ENCODE measurements at regions not wholly inside any gene's neighbourhood (a gene's known extent, or its start where the extent isn't known, plus 50 kb on each side); places are given as distances from the start of the nearest gene placed in this dataset.
A peak's percentile ranks its signal among the peaks of the same experiment; 100 is the strongest.

DNA sequence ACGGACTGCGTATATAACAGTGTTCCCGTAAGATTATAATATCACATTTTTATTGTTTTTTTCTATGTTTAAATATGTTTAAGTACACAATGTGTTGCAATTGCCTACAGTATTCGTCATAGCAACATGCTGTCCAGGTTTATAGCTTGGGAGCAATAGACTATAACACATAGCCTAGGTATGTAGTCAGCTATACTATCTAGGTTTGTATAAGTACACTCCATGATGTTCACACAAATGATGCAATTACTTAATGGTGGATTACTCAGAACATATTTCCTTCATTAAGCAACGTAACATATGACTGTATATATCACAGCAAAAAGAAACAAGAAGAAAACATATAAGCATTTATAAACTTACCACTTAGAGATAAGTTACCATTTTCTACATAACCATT lies 160.0 kb downstream of the CBLN1 start:
- TF ChIP-seq POLR2AphosphoS5 (IDR thresholded peaks at IDR 0.05) = no peak
- TF ChIP-seq, protein P1, sequence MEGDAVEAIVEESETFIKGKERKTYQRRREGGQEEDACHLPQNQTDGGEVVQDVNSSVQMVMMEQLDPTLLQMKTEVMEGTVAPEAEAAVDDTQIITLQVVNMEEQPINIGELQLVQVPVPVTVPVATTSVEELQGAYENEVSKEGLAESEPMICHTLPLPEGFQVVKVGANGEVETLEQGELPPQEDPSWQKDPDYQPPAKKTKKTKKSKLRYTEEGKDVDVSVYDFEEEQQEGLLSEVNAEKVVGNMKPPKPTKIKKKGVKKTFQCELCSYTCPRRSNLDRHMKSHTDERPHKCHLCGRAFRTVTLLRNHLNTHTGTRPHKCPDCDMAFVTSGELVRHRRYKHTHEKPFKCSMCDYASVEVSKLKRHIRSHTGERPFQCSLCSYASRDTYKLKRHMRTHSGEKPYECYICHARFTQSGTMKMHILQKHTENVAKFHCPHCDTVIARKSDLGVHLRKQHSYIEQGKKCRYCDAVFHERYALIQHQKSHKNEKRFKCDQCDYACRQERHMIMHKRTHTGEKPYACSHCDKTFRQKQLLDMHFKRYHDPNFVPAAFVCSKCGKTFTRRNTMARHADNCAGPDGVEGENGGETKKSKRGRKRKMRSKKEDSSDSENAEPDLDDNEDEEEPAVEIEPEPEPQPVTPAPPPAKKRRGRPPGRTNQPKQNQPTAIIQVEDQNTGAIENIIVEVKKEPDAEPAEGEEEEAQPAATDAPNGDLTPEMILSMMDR (IDR thresholded peaks at IDR 0.05) = no peak
- Histone ChIP-seq H3K36me3 (no peaks in the 10 kb centered on the region), H3K27ac (no peak overlapping the region), H3K27me3 (no peaks in the 10 kb centered on the region), H3K4me3 (no peak overlapping the region), H3K4me1 (no peaks in the 10 kb centered on the region), H3K9me3 (no peaks in the 10 kb centered on the region)
- intact Hi-C loops (cut with DNase I; ENCODE audit: low total_unique reads) (no loop called here), in situ Hi-C loops (cut with MboI; ENCODE audit: low pct_ligation_motif_present in 1 of 4, low pct_unique_long_range_greater_than_20kb in 1 of 4, low sequenced_read_pairs in 3 of 4) (no loop called here)
- 55 to 59% methylated on average over 4 to 5 of the region's 5 CpGs for WGBS, 2 donors (ENCODE audit: low coverage in 1 of 2)
- DNase-seq = no peak

DNA sequence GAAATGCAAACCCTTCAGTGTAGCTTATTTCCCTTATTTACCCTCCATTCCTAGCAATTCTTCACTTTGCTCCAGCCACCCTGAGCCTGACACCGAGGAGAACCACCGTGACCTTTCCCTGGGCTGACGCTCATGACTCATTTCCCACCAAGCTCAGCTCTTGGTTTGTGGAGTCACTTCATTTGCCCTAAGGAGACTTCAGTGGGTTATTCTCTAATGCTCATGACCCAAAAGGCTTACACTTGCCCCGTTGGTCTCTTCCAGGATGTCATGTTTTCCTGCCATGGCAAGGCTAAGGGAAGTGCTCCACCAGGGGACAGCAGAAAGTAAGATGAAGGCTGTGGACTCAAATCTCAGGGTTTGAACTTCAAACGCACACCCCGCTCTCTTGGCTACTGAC lies 161.0 kb downstream of the CBLN1 start:
- Histone ChIP-seq H3K27me3 (no peaks in the 10 kb centered on the region), H3K36me3 (no peaks in the 10 kb centered on the region), H3K4me3 (no peak overlapping the region), H3K9me3 (no peaks in the 10 kb centered on the region), H3K4me1 (no peaks in the 10 kb centered on the region), H3K27ac (no peak overlapping the region)
- WGBS, 2 donors (ENCODE audit: low coverage in 1 of 2) = 71% methylated on average over 6 of the region's 6 CpGs; no CpG with 5 or more reads in 1 of the 2 donors
- in situ Hi-C loops (cut with MboI; ENCODE audit: low pct_ligation_motif_present in 1 of 4, low pct_unique_long_range_greater_than_20kb in 1 of 4, low sequenced_read_pairs in 3 of 4) = no loop called here
- DNase-seq = no peak
- TF ChIP-seq EP300 (IDR thresholded peaks at IDR 0.05; ENCODE audit: low read depth) = no peak
- TF ChIP-seq, protein P1 (IDR thresholded peaks at IDR 0.05) = peak in 1 of 5 experiments; percentile 10
- intact Hi-C loops (cut with DNase I; ENCODE audit: low total_unique reads) = no loop called here

DNA sequence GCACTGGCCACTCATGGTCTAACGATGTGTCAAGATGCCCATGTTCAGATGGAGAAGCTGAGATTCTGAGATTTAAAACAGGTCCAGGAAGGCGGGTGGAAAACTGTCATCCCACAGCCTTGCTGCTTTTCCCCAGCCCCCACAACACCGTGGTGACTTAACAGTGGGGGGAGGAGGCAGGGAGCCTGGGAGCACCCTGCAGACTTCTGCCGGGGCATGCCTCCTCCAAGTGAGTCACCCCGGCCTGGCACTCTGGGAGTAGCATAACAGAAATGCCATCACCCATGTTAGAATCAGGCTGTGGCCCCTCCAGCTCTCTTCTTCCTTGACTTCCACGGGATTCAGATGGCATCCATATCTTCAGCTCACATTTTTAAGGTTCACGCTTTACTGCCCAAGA lies 164.8 kb downstream of the CBLN1 start:
- Histone ChIP-seq H3K9me3 (no peaks in the 10 kb centered on the region), H3K27ac (no peak overlapping the region), H3K27me3 (no peaks in the 10 kb centered on the region), H3K4me3 (no peak overlapping the region), H3K36me3 (no peaks in the 10 kb centered on the region), H3K4me1 (no peaks in the 10 kb centered on the region)
- intact Hi-C loops (cut with DNase I; ENCODE audit: low total_unique reads) (no loop called here), in situ Hi-C loops (cut with MboI; ENCODE audit: low pct_ligation_motif_present in 1 of 4, low pct_unique_long_range_greater_than_20kb in 1 of 4, low sequenced_read_pairs in 3 of 4) (no loop called here)
- 70% methylated on average over 7 of the region's 7 CpGs; no CpG with 5 or more reads in 1 of the 2 donors for WGBS, 2 donors (ENCODE audit: low coverage in 1 of 2)
- no peak for DNase-seq
- TF ChIP-seq EP300 (IDR thresholded peaks at IDR 0.05; ENCODE audit: low read depth) (no peak), POLR2A (IDR thresholded peaks at IDR 0.05) (no peak), POLR2AphosphoS5 (IDR thresholded peaks at IDR 0.05) (no peak)
- TF ChIP-seq, protein P1 (IDR thresholded peaks at IDR 0.05) = no peak

DNA sequence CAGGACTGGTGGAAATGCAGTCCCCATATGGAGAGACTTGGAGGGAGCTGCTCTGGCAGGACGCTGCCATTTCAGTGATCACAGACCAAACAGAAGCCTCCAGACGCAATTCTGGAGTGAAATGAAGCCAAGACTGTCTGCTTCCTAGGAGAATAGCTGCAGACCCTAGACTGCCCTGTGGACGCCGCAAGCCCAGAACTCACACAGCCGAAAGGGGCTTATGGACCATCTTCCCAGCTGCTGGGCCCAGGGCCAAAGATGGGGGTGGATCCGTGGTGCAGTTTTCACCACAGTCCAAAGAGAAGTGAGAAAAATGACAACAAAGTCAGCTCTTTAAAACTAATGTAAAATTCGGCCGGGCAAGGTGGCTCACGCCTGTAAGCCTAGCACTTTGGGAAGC lies 165.7 kb downstream of the CBLN1 start:
- Histone ChIP-seq H3K36me3 (no peaks in the 10 kb centered on the region), H3K27ac (no peak overlapping the region), H3K27me3 (no peaks in the 10 kb centered on the region), H3K9me3 (no peaks in the 10 kb centered on the region), H3K4me1 (no peaks in the 10 kb centered on the region), H3K4me3 (no peak overlapping the region)
- in situ Hi-C loops (cut with MboI; ENCODE audit: low pct_ligation_motif_present in 1 of 4, low pct_unique_long_range_greater_than_20kb in 1 of 4, low sequenced_read_pairs in 3 of 4) = no loop called here
- 73 to 100% methylated on average over 1 to 9 of the region's 9 CpGs for WGBS, 2 donors (ENCODE audit: low coverage in 1 of 2)
- no peak for DNase-seq
- TF ChIP-seq EP300 (IDR thresholded peaks at IDR 0.05; ENCODE audit: low read depth) (no peak), POLR2AphosphoS5 (IDR thresholded peaks at IDR 0.05) (no peak), POLR2A (IDR thresholded peaks at IDR 0.05) (no peak)
- TF ChIP-seq, protein P1 (IDR thresholded peaks at IDR 0.05) = no peak
- intact Hi-C loops (cut with DNase I; ENCODE audit: low total_unique reads) = no loop called here
